ENCODE measurements at regions not wholly inside any gene's neighbourhood (a gene's known extent, or its start where the extent isn't known, plus 50 kb on each side); places are given as distances from the start of the nearest gene placed in this dataset.
"Not testable (repeated sequence)": the region's sequence is repeated elsewhere in the genome, so short reads cannot be mapped to it uniquely, and the experiment has no call there.

- not testable (repeated sequence) for H3K36me3 ChIP-seq (ENCODE audit: insufficient read depth, low read length); H3K4me3 ChIP-seq (ENCODE audit: low read depth, low read length); H3K79me2 ChIP-seq (ENCODE audit: control insufficient read depth, insufficient read depth, low read length, unreplicated experiment); H3K4me1 ChIP-seq (ENCODE audit: control insufficient read depth, insufficient read depth, low read length, unreplicated experiment); H3K27me3 ChIP-seq (ENCODE audit: insufficient read depth, low read length); H3K27ac ChIP-seq (ENCODE audit: low read depth, low read length); H2AFZ ChIP-seq (ENCODE audit: low read length, unreplicated experiment)
These were observed 527.6 kb upstream of the LRRN3 start for GRCh38 chr7:110563286-110563685.

- Histone ChIP-seq H3K4me1 (ENCODE audit: control insufficient read depth, insufficient read depth, low read length, unreplicated experiment) (no peaks in the 10 kb centered on the region), H3K27ac (ENCODE audit: low read depth, low read length) (no peak overlapping the region), H3K79me2 (ENCODE audit: control insufficient read depth, insufficient read depth, low read length, unreplicated experiment) (no peaks in the 10 kb centered on the region), H3K4me3 (ENCODE audit: low read depth, low read length) (no peak overlapping the region), H2AFZ (ENCODE audit: low read length, unreplicated experiment) (no peak overlapping the region), H3K27me3 (ENCODE audit: insufficient read depth, low read length) (no peaks in the 10 kb centered on the region), H3K36me3 (ENCODE audit: insufficient read depth, low read length) (no peaks in the 10 kb centered on the region)
These were observed 526.7 kb upstream of the LRRN3 start for GRCh38 chr7:110564246-110564645.

- H3K79me2 ChIP-seq (ENCODE audit: control insufficient read depth, insufficient read depth, low read length, unreplicated experiment): no peaks in the 10 kb centered on the region
- no peak overlapping the region for H3K27ac ChIP-seq (ENCODE audit: low read depth, low read length)
- H3K4me1 ChIP-seq (ENCODE audit: control insufficient read depth, insufficient read depth, low read length, unreplicated experiment): no peaks in the 10 kb centered on the region
- H2AFZ ChIP-seq (ENCODE audit: low read length, unreplicated experiment): no peak overlapping the region
- no peak overlapping the region for H3K4me3 ChIP-seq (ENCODE audit: low read depth, low read length)
- no peaks in the 10 kb centered on the region for H3K36me3 ChIP-seq (ENCODE audit: insufficient read depth, low read length)
- H3K27me3 ChIP-seq (ENCODE audit: insufficient read depth, low read length): no peaks in the 10 kb centered on the region
These were observed 522.5 kb upstream of the LRRN3 start for GRCh38 chr7:110568388-110568787.

- no peaks in the 10 kb centered on the region for H3K36me3 ChIP-seq (ENCODE audit: insufficient read depth, low read length)
- H3K4me3 ChIP-seq (ENCODE audit: low read depth, low read length): no peak overlapping the region
- H3K27ac ChIP-seq (ENCODE audit: low read depth, low read length): no peak overlapping the region
- H2AFZ ChIP-seq (ENCODE audit: low read length, unreplicated experiment): no peak overlapping the region
- no peaks in the 10 kb centered on the region for H3K4me1 ChIP-seq (ENCODE audit: control insufficient read depth, insufficient read depth, low read length, unreplicated experiment)
- no peaks in the 10 kb centered on the region for H3K79me2 ChIP-seq (ENCODE audit: control insufficient read depth, insufficient read depth, low read length, unreplicated experiment)
- no peaks in the 10 kb centered on the region for H3K27me3 ChIP-seq (ENCODE audit: insufficient read depth, low read length)
These were observed 522.0 kb upstream of the LRRN3 start for GRCh38 chr7:110568932-110569331.

- Histone ChIP-seq H3K4me3 (ENCODE audit: low read depth, low read length) (no peak overlapping the region), H3K27ac (ENCODE audit: low read depth, low read length) (no peak overlapping the region), H3K27me3 (ENCODE audit: insufficient read depth, low read length) (no peaks in the 10 kb centered on the region), H3K79me2 (ENCODE audit: control insufficient read depth, insufficient read depth, low read length, unreplicated experiment) (no peaks in the 10 kb centered on the region), H3K36me3 (ENCODE audit: insufficient read depth, low read length) (no peaks in the 10 kb centered on the region), H2AFZ (ENCODE audit: low read length, unreplicated experiment) (no peak overlapping the region), H3K4me1 (ENCODE audit: control insufficient read depth, insufficient read depth, low read length, unreplicated experiment) (no peaks in the 10 kb centered on the region)
These were observed 521.3 kb upstream of the LRRN3 start for GRCh38 chr7:110569486-110570205.

GRCh38 chr7:110573862-110574528 lies 516.9 kb upstream of the LRRN3 start:
- Histone ChIP-seq H2AFZ (ENCODE audit: low read length, unreplicated experiment) (no peak overlapping the region), H3K27me3 (ENCODE audit: insufficient read depth, low read length) (no peaks in the 10 kb centered on the region)

GRCh38 chr7:110587294-110587693 lies 503.6 kb upstream of the LRRN3 start:
- Histone ChIP-seq H3K36me3 (ENCODE audit: insufficient read depth, low read length) (no peaks in the 10 kb centered on the region), H3K4me1 (ENCODE audit: control insufficient read depth, insufficient read depth, low read length, unreplicated experiment) (no peaks in the 10 kb centered on the region), H3K27me3 (ENCODE audit: insufficient read depth, low read length) (no peaks in the 10 kb centered on the region), H2AFZ (ENCODE audit: low read length, unreplicated experiment) (no peak overlapping the region), H3K79me2 (ENCODE audit: control insufficient read depth, insufficient read depth, low read length, unreplicated experiment) (no peaks in the 10 kb centered on the region), H3K27ac (ENCODE audit: low read depth, low read length) (no peak overlapping the region), H3K4me3 (ENCODE audit: low read depth, low read length) (no peak overlapping the region)

More at GRCh38 chr7:110573862-110574528, 516.9 kb upstream of the LRRN3 start:
- H3K4me3 ChIP-seq (ENCODE audit: low read depth, low read length): no peak overlapping the region
- no peaks in the 10 kb centered on the region for H3K36me3 ChIP-seq (ENCODE audit: insufficient read depth, low read length)
- H3K4me1 ChIP-seq (ENCODE audit: control insufficient read depth, insufficient read depth, low read length, unreplicated experiment): no peaks in the 10 kb centered on the region
- no peaks in the 10 kb centered on the region for H3K79me2 ChIP-seq (ENCODE audit: control insufficient read depth, insufficient read depth, low read length, unreplicated experiment)
- H3K27ac ChIP-seq (ENCODE audit: low read depth, low read length): no peak overlapping the region

- no peak overlapping the region for H2AFZ ChIP-seq (ENCODE audit: low read length, unreplicated experiment)
These were observed 500.5 kb upstream of the LRRN3 start for GRCh38 chr7:110590415-110590814.

GRCh38 chr7:110591341-110591740 lies 499.6 kb upstream of the LRRN3 start:
- H3K36me3 ChIP-seq (ENCODE audit: insufficient read depth, low read length): no peaks in the 10 kb centered on the region
- no peaks in the 10 kb centered on the region for H3K4me1 ChIP-seq (ENCODE audit: control insufficient read depth, insufficient read depth, low read length, unreplicated experiment)
- H3K4me3 ChIP-seq (ENCODE audit: low read depth, low read length): no peak overlapping the region
- H3K27me3 ChIP-seq (ENCODE audit: insufficient read depth, low read length): no peaks in the 10 kb centered on the region
- H2AFZ ChIP-seq (ENCODE audit: low read length, unreplicated experiment): peak overlapping the region; percentile 32
- no peaks in the 10 kb centered on the region for H3K79me2 ChIP-seq (ENCODE audit: control insufficient read depth, insufficient read depth, low read length, unreplicated experiment)
- no peak overlapping the region for H3K27ac ChIP-seq (ENCODE audit: low read depth, low read length)

More at GRCh38 chr7:110590415-110590814, 500.5 kb upstream of the LRRN3 start:
- Histone ChIP-seq H3K27ac (ENCODE audit: low read depth, low read length) (no peak overlapping the region), H3K36me3 (ENCODE audit: insufficient read depth, low read length) (no peaks in the 10 kb centered on the region), H3K79me2 (ENCODE audit: control insufficient read depth, insufficient read depth, low read length, unreplicated experiment) (no peaks in the 10 kb centered on the region), H3K4me3 (ENCODE audit: low read depth, low read length) (no peak overlapping the region), H3K4me1 (ENCODE audit: control insufficient read depth, insufficient read depth, low read length, unreplicated experiment) (no peaks in the 10 kb centered on the region), H3K27me3 (ENCODE audit: insufficient read depth, low read length) (no peaks in the 10 kb centered on the region)

GRCh38 chr7:110592557-110592956 lies 498.4 kb upstream of the LRRN3 start:
- Histone ChIP-seq H3K27me3 (ENCODE audit: insufficient read depth, low read length) (no peaks in the 10 kb centered on the region), H3K4me1 (ENCODE audit: control insufficient read depth, insufficient read depth, low read length, unreplicated experiment) (no peaks in the 10 kb centered on the region), H3K36me3 (ENCODE audit: insufficient read depth, low read length) (no peaks in the 10 kb centered on the region), H3K79me2 (ENCODE audit: control insufficient read depth, insufficient read depth, low read length, unreplicated experiment) (no peaks in the 10 kb centered on the region), H3K4me3 (ENCODE audit: low read depth, low read length) (no peak overlapping the region), H3K27ac (ENCODE audit: low read depth, low read length) (no peak overlapping the region), H2AFZ (ENCODE audit: low read length, unreplicated experiment) (no peak overlapping the region)

- Histone ChIP-seq H3K4me1 (ENCODE audit: control insufficient read depth, insufficient read depth, low read length, unreplicated experiment) (no peaks in the 10 kb centered on the region), H3K79me2 (ENCODE audit: control insufficient read depth, insufficient read depth, low read length, unreplicated experiment) (no peaks in the 10 kb centered on the region), H3K27me3 (ENCODE audit: insufficient read depth, low read length) (no peaks in the 10 kb centered on the region), H3K4me3 (ENCODE audit: low read depth, low read length) (no peak overlapping the region), H2AFZ (ENCODE audit: low read length, unreplicated experiment) (no peak overlapping the region), H3K36me3 (ENCODE audit: insufficient read depth, low read length) (no peaks in the 10 kb centered on the region), H3K27ac (ENCODE audit: low read depth, low read length) (no peak overlapping the region)
These were observed 497.6 kb upstream of the LRRN3 start for GRCh38 chr7:110593355-110593754.

Measured in ACC112 (cell line).